Sigmoid colon (tissue), 6 donors: ENCODE measurements at regions not wholly inside any gene's neighbourhood (a gene's known extent, or its start where the extent isn't known, plus 50 kb on each side); places are given as distances from the start of the nearest gene placed in this dataset.
"Not testable (repeated sequence)": the region's sequence is repeated elsewhere in the genome, so short reads cannot be mapped to it uniquely, and the experiment has no call there.

Experiments used
- DNase-seq: peaks from one replicate; pipeline ENCODE4 v3.0.0-alpha.2; 2019
- H3K27ac ChIP-seq, 4 donors: fragments of 200-600 bp; sonication (generic); one replicate each; pipeline ENCODE4 v1.5.1; 2016 to 2019; ENCODE audit warnings: mild to moderate bottlenecking in 1 of 4
- H3K27me3 ChIP-seq, 3 donors: fragments of 200-600 bp; sonication (generic); one replicate each; pipeline ENCODE4 v1.5.1; 2019; ENCODE audit warnings: mild to moderate bottlenecking in 1 of 3
- H3K36me3 ChIP-seq, 4 donors: fragments of 200-600 bp; sonication (generic); one replicate each; pipeline ENCODE4 v1.5.1; 2016 to 2019
- H3K4me1 ChIP-seq, 4 donors: fragments of 200-600 bp; sonication (generic); one replicate each; pipeline ENCODE4 v1.5.1; 2017 to 2019
- H3K4me3 ChIP-seq, 4 donors: fragments of 200-600 bp; sonication (generic); one replicate each; pipeline ENCODE4 v1.5.1; 2017 to 2019; ENCODE audit warnings: mild to moderate bottlenecking in 2 of 4, moderate library complexity in 1 of 4
- H3K9me3 ChIP-seq, 4 donors: fragments of 200-600 bp in 3 of 4; sonication (generic) in 3 of 4; one replicate each; pipeline versions ENCODE4 v1.5.1 to v1.6.1; 2013 to 2019
- EP300 ChIP-seq, 4 donors: sonication (generic); formaldehyde crosslinking; IDR thresholded peaks; one replicate each; pipeline ENCODE4 v1.6.1; 2017; ENCODE audit warnings: antibody characterized with exemption in 4 of 4
- POLR2A ChIP-seq, 2 donors: fragments of 450-650 bp; IDR thresholded peaks; one replicate each; pipeline ENCODE4 v1.6.1; 2016; ENCODE audit warnings: antibody characterized with exemption in 2 of 2, mild to moderate bottlenecking in 2 of 2, moderate library complexity in 2 of 2
- POLR2AphosphoS5 ChIP-seq, 4 donors: sonication (generic); formaldehyde crosslinking; IDR thresholded peaks; one replicate each; pipeline ENCODE4 v1.6.1; 2017; ENCODE audit warnings: antibody characterized with exemption in 4 of 4
- WGBS, 2 donors: extraction: QIAGEN DNeasy Blood & Tissue Kit; methylation state at CpG; one replicate each; pipeline ENCODE4 v1.1.7; 2013; 5-methylcytosine and 5-hydroxymethylcytosine counted together
- intact Hi-C: fragments of 100-400 bp; cut with DNase I; formaldehyde crosslinking; loops from one replicate; pipeline ENCODE4 v1.15.1; 2023
- TF ChIP-seq, protein P1 (sequence below), 4 experiments: fragments of 450-650 bp in 3 of 4; fragments of 200-600 bp in 1 of 4; IDR thresholded peaks; one replicate each; pipeline ENCODE4 v1.5.1; 2016 to 2019; ENCODE audit warnings: antibody characterized with exemption in 4 of 4, mild to moderate bottlenecking in 3 of 4, moderate library complexity in 2 of 4
- donor health status: healthy with polysubstance abuse.
- donor health status: healthy.

DNA sequence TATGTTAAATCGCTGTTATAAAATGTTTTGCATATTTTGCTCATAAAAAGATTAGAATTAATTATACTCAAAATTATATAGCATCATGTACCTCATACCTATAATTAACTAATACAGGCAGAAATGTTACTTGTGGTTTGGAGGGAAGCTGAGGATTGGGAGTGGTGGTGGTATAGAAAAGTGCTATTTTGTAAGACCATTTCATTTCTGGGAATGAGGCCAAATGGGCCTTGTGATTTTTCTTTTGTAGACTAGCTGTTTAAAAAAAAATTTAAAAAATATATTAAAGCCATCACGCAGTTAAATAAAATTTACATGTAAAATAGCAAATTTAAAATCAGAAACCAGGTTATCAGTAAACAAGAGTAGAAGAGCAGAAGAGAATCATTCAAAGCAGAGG lies 560.8 kb upstream of the FAM98A start:
- Histone ChIP-seq H3K4me1 (no peaks in the 10 kb centered on the region), H3K36me3 (no peaks in the 10 kb centered on the region), H3K27me3 (no peaks in the 10 kb centered on the region), H3K4me3 (no peak overlapping the region), H3K9me3 (no peaks in the 10 kb centered on the region), H3K27ac (no peak overlapping the region)
- no peak for DNase-seq
- intact Hi-C loops = no loop called here
- TF ChIP-seq EP300 (IDR thresholded peaks at IDR 0.05) (no peak), POLR2A (IDR thresholded peaks at IDR 0.05) (no peak), POLR2AphosphoS5 (IDR thresholded peaks at IDR 0.05) (no peak)
- TF ChIP-seq, protein P1, sequence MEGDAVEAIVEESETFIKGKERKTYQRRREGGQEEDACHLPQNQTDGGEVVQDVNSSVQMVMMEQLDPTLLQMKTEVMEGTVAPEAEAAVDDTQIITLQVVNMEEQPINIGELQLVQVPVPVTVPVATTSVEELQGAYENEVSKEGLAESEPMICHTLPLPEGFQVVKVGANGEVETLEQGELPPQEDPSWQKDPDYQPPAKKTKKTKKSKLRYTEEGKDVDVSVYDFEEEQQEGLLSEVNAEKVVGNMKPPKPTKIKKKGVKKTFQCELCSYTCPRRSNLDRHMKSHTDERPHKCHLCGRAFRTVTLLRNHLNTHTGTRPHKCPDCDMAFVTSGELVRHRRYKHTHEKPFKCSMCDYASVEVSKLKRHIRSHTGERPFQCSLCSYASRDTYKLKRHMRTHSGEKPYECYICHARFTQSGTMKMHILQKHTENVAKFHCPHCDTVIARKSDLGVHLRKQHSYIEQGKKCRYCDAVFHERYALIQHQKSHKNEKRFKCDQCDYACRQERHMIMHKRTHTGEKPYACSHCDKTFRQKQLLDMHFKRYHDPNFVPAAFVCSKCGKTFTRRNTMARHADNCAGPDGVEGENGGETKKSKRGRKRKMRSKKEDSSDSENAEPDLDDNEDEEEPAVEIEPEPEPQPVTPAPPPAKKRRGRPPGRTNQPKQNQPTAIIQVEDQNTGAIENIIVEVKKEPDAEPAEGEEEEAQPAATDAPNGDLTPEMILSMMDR (IDR thresholded peaks at IDR 0.05) = no peak
- 91 to 94% methylated on average over 2 of the region's 2 CpGs for WGBS, 2 donors

DNA sequence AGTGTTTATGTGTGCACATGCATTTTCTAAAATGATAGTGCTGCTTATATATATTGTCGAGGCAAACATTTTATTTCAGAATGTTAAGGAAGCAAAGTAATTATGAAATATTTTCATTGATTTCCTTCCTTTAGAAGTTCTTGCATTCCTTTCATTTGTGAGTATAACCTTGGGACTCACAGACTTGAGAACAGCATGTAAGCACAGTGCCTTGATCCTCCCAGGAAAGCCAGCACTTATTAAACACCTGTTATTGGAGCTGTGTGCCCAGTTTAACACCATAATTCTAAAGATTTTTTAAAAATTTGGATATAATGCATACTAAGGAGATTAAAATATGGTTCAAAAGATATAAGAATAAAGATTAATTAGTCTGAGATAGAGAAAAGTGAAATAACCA lies 554.4 kb upstream of the FAM98A start:
- Histone ChIP-seq H3K36me3 (no peaks in the 10 kb centered on the region), H3K9me3 (no peaks in the 10 kb centered on the region), H3K4me3 (no peak overlapping the region), H3K27ac (no peak overlapping the region), H3K4me1 (no peaks in the 10 kb centered on the region), H3K27me3 (no peaks in the 10 kb centered on the region)
- intact Hi-C loops = no loop called here
- DNase-seq = no peak
- TF ChIP-seq POLR2AphosphoS5 (IDR thresholded peaks at IDR 0.05) = no peak
- TF ChIP-seq, protein P1 (IDR thresholded peaks at IDR 0.05) = no peak
- no peak for TF ChIP-seq POLR2A (IDR thresholded peaks at IDR 0.05)
- WGBS, 2 donors = 73 to 90% methylated on average over 1 of the region's 1 CpG

DNA sequence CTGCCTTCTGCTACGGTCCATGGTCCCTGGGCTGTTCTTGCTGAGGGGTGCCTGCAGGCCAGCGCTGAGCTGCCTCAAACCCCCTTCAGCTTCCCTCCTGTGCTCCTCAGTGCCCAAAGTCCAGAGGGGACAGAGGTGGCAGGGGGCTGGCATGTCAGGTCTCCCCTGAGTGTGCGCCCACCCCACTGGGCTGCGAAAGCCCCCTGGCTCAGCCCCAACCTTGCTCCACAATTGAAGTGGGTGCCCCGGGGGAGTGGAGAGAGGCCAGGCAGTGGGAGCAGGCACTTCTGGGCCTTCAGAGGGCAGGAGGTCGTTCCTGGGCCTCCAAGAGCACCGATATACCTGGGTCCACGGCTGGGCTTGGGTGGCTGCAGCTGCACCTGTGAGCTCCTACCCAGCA lies 548.7 kb upstream of the FAM98A start:
- Histone ChIP-seq H3K27ac (no peak overlapping the region), H3K9me3 (no peaks in the 10 kb centered on the region), H3K4me1 (no peaks in the 10 kb centered on the region), H3K27me3 (no peaks in the 10 kb centered on the region), H3K4me3 (no peak overlapping the region), H3K36me3 (no peaks in the 10 kb centered on the region)
- intact Hi-C loops = no loop called here
- 90 to 94% methylated on average over 8 of the region's 8 CpGs for WGBS, 2 donors
- DNase-seq = no peak
- TF ChIP-seq POLR2AphosphoS5 (IDR thresholded peaks at IDR 0.05) (no peak), EP300 (IDR thresholded peaks at IDR 0.05) (no peak), POLR2A (IDR thresholded peaks at IDR 0.05) (no peak)
- TF ChIP-seq, protein P1 (IDR thresholded peaks at IDR 0.05) = no peak

DNA sequence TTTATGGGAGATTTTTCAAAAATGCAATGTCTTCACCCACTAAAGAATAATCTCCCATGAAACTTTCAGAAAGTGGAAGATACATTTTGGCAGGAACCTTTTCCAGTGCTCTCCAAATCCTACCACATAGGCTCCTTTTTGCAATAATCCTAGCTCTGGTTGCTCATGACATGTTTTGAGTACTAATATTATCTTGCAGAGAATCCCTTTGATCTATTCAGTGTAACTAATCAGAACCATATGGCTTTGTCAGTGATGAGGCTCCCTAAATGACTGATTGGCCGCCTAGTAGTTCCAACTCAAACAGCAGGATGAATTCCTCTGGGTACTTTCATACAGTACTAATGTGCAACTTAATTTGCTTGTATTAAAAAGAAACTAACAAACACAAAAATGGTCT lies 544.0 kb upstream of the FAM98A start:
- 88 to 92% methylated on average over 1 of the region's 1 CpG for WGBS, 2 donors
- no peaks in the 10 kb centered on the region for H3K9me3 ChIP-seq

DNA sequence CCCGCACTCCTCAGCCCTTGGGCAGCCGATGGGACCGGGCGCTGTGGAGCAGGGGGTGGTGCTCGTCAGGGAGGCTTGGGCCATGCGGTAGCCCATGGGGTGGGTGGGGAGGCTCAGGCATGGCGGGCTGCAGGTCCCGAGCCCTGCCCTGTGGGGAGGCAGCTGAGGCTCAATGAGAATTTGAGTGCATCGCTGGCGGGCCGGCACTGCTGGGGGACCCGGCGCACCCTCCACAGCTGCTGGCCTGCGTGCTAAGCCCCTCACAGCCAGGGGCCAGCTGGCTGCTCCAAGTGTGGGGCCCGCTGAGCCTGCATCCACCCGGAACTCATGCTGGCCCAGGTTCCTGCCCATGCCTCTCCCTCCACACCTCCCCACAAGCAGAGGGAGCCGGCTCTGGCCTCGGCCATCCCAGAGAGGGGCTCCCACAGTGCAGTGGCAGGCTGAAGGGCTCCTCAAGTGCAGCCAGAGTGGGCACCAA lies 543.5 kb upstream of the FAM98A start:
- H3K27me3 ChIP-seq, H3K9me3 ChIP-seq, DNase-seq, H3K4me1 ChIP-seq, H3K27ac ChIP-seq, intact Hi-C loops, H3K4me3 ChIP-seq, H3K36me3 ChIP-seq: not testable (repeated sequence)
- WGBS, 2 donors = 94% methylated on average over 18 of the region's 18 CpGs

More for the DNA sequence above, 544.0 kb upstream of the FAM98A start:
- intact Hi-C loops = no loop called here
- Histone ChIP-seq H3K27ac (no peak overlapping the region), H3K27me3 (no peaks in the 10 kb centered on the region), H3K4me1 (no peaks in the 10 kb centered on the region), H3K36me3 (no peaks in the 10 kb centered on the region), H3K4me3 (no peak overlapping the region)
- DNase-seq = no peak
- no peak for TF ChIP-seq POLR2A (IDR thresholded peaks at IDR 0.05)

DNA sequence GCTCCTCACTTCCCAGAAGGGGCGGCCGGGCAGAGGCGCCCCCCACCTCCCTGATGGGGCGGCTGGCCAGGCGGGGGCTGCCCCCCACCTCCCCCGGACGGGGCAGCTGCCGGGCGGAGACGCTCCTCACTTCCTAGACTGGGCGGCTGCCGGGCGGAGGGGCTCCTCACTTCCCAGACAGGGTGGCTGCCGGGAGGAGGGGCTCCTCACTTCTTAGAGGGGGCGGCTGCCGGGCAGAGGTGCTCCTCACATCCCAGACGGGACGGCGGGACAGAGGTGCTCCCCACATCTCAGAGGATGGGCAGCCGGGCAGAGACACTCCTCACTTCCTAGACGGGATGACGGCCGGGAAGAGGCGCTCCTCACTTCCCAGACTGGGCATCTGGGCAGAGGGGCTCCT lies 534.0 kb upstream of the FAM98A start:
- intact Hi-C loops, H3K9me3 ChIP-seq, H3K36me3 ChIP-seq, H3K4me3 ChIP-seq, H3K27me3 ChIP-seq, H3K4me1 ChIP-seq, DNase-seq, H3K27ac ChIP-seq: not testable (repeated sequence)
- WGBS, 2 donors = 97% methylated on average over 24 of the region's 24 CpGs
